SK-N-SH (cell line): ENCODE measurements at regions not wholly inside any gene's neighbourhood (a gene's known extent, or its start where the extent isn't known, plus 50 kb on each side); places are given as distances from the start of the nearest gene placed in this dataset.

Experiments used
- CTCF ChIA-PET: fragments of 300-600, 350-600 bp; formaldehyde crosslinking; extraction: SDS; loops from one replicate; lab custom pipeline; 2021; lab: Yijun Ruan, JAX
- POLR2A ChIA-PET: fragments of 350-600 bp; sonication (Branson Sonifier 250); formaldehyde crosslinking; extraction: SDS; loops from one replicate; lab custom pipeline; 2020; ENCODE audit warnings: antibody characterized with exemption, inconsistent platforms; lab: Yijun Ruan, JAX
- DNase-seq: peaks from one replicate; pipeline ENCODE4 v3.0.0; 2012
- H2AFZ ChIP-seq: fragments of 200-600 bp; sonication (generic); 2 replicates; pipeline ENCODE4 v1.8.1; 2016; ENCODE audit warnings: antibody characterized with exemption, mild to moderate bottlenecking, low read depth
- H3F3A ChIP-seq: fragments of 200-600 bp; sonication (generic); replicated peaks from 2 replicates; pipeline ENCODE3; 2016; ENCODE audit warnings: antibody characterized with exemption, mild to moderate bottlenecking; ENCODE audit not compliant: insufficient read depth
- H3K27ac ChIP-seq, 2 experiments: fragments of 200-500 bp in 1 of 2; fragments of 200-600 bp in 1 of 2; sonication (Bioruptor generic) in 1 of 2; sonication (generic), shearing (Covaris generic) in 1 of 2; 2 replicates each; pipeline versions ENCODE4 v1.5.1 to v1.6.1; 2014 to 2016; ENCODE audit warnings: low read depth in 2 of 2, inconsistent platforms in 1 of 2, low read length in 1 of 2, mild to moderate bottlenecking in 1 of 2, mixed read lengths in 1 of 2
- H3K27me3 ChIP-seq: fragments of 200-600 bp; sonication (generic), shearing (Covaris generic); 2 replicates; pipeline ENCODE4 v1.6.1; 2016; ENCODE audit warnings: mixed run types; ENCODE audit not compliant: insufficient read depth
- H3K36me3 ChIP-seq, 2 experiments: fragments of 200-500 bp in 1 of 2; fragments of 200-600 bp in 1 of 2; sonication (Bioruptor generic) in 1 of 2; sonication (generic) in 1 of 2; replicated peaks in 1 of 2; 2 replicates each; pipeline versions ENCODE3 to v1.5.1; 2014 to 2016; ENCODE audit warnings: low read length in 1 of 2, mild to moderate bottlenecking in 1 of 2; ENCODE audit not compliant: insufficient read depth in 2 of 2, control insufficient read depth in 1 of 2
- H3K4me1 ChIP-seq, 2 experiments: fragments of 200-500 bp in 1 of 2; fragments of 200-600 bp in 1 of 2; sonication (Bioruptor generic) in 1 of 2; sonication (generic), shearing (Covaris generic) in 1 of 2; 2 replicates each; pipeline versions ENCODE4 v1.5.1 to v1.6.1; 2014 to 2016; ENCODE audit warnings: low read depth in 1 of 2, low read length in 1 of 2, mixed run types in 1 of 2; ENCODE audit not compliant: insufficient read depth in 2 of 2, control insufficient read depth in 1 of 2
- H3K4me2 ChIP-seq: fragments of 200-600 bp; sonication (generic), shearing (Covaris generic); 2 replicates; pipeline ENCODE4 v1.6.1; 2017; ENCODE audit warnings: mixed run types
- H3K4me3 ChIP-seq, 2 experiments: fragments of 200-500 bp in 1 of 2; fragments of 200-600 bp in 1 of 2; sonication (Bioruptor generic) in 1 of 2; sonication (generic), shearing (Covaris generic) in 1 of 2; 2 replicates each; pipeline versions ENCODE4 v1.5.1 to v1.8.1; 2014 to 2016; ENCODE audit warnings: low read depth in 2 of 2, inconsistent platforms in 1 of 2, low read length in 1 of 2, mild to moderate bottlenecking in 1 of 2, mixed read lengths in 1 of 2, moderate library complexity in 1 of 2
- H3K79me2 ChIP-seq: fragments of 200-600 bp; sonication (generic); 2 replicates; pipeline ENCODE4 v1.8.1; 2017; ENCODE audit warnings: mild to moderate bottlenecking; ENCODE audit not compliant: insufficient read depth
- H3K9ac ChIP-seq: fragments of 200-600 bp; sonication (generic); 2 replicates; pipeline ENCODE4 v1.6.1; 2017; ENCODE audit warnings: mixed run types
- H3K9me2 ChIP-seq: fragments of 200-600 bp; sonication (generic); 2 replicates; pipeline ENCODE4 v1.6.1; 2017; ENCODE audit warnings: mixed run types
- H3K9me3 ChIP-seq: fragments of 200-600 bp; sonication (generic); 2 replicates; pipeline ENCODE4 v1.6.1; 2017; ENCODE audit warnings: mixed run types, mild to moderate bottlenecking, moderate library complexity
- H4K20me1 ChIP-seq: fragments of 200-600 bp; sonication (generic); 2 replicates; pipeline ENCODE4 v1.6.1; 2017; ENCODE audit warnings: mild to moderate bottlenecking, mixed run types; ENCODE audit not compliant: insufficient read depth
- CHD2 ChIP-seq: fragments of 150-350 bp; IDR thresholded peaks from 2 replicates; pipeline ENCODE4 v1.6.1; 2018; ENCODE audit warnings: low read length; ENCODE audit not compliant: partially characterized antibody
- EZH2phosphoT487 ChIP-seq: fragments of 200-600 bp; sonication (generic); IDR thresholded peaks from 2 replicates; pipeline ENCODE4 v1.6.1; 2017; ENCODE audit warnings: low read depth, mixed run types, mild to moderate bottlenecking, antibody characterized with exemption, moderate library complexity, borderline replicate concordance
- FOXJ3 ChIP-seq: sonication (generic); formaldehyde crosslinking; IDR thresholded peaks from 2 replicates; pipeline ENCODE4 v1.5.1; 2020; ENCODE audit warnings: mild to moderate bottlenecking, missing genetic modification reagents
- FOXM1 ChIP-seq: IDR thresholded peaks from 2 replicates; pipeline ENCODE4 v1.4.0; 2012; ENCODE audit warnings: low read depth, mild to moderate bottlenecking
- GABPA ChIP-seq: IDR thresholded peaks from 2 replicates; pipeline ENCODE4 v1.4.0; 2012; ENCODE audit warnings: low read depth, mild to moderate bottlenecking
- GATA2 ChIP-seq: sonication (generic); formaldehyde crosslinking; IDR thresholded peaks from 2 replicates; pipeline ENCODE4 v1.5.0; 2020; ENCODE audit warnings: mild to moderate bottlenecking, missing genetic modification reagents
- JUND ChIP-seq: IDR thresholded peaks from 2 replicates; pipeline ENCODE4 v1.4.0; 2012
- MEF2A ChIP-seq: IDR thresholded peaks from 2 replicates; pipeline ENCODE4 v1.4.0; 2012; ENCODE audit warnings: low read depth, borderline replicate concordance
- RCOR1 ChIP-seq: fragments of 150-350 bp; IDR thresholded peaks from 2 replicates; pipeline ENCODE4 v1.6.1; 2017; ENCODE audit warnings: antibody characterized with exemption, low read length
- SIN3A ChIP-seq: IDR thresholded peaks from 2 replicates; pipeline ENCODE4 v1.6.1; 2012; ENCODE audit warnings: low read depth, mild to moderate bottlenecking, low read length, moderate library complexity, borderline replicate concordance
- SMC3 ChIP-seq: IDR thresholded peaks from 2 replicates; pipeline ENCODE4 v1.6.1; 2012; ENCODE audit warnings: low read depth, low read length, improper control_type of control experiment
- YY1 ChIP-seq: IDR thresholded peaks from 2 replicates; pipeline ENCODE4 v1.4.0; 2012; ENCODE audit warnings: low read depth, mild to moderate bottlenecking
- WGBS: methylation state at CpG from one replicate; pipeline ENCODE4 v1.1.6; 2017; ENCODE audit warnings: low lambda C conversion rate; 5-methylcytosine and 5-hydroxymethylcytosine counted together
- TF ChIP-seq, protein P1 (sequence below): fragments of 150-350 bp; IDR thresholded peaks from 2 replicates; pipeline ENCODE4 v1.6.1; 2017; ENCODE audit warnings: antibody characterized with exemption, low read length, low read depth, borderline replicate concordance
- TF ChIP-seq, protein P2 (sequence below): IDR thresholded peaks from 2 replicates; pipeline ENCODE4 v1.4.0; 2012; ENCODE audit warnings: low read depth, borderline replicate concordance
- TF ChIP-seq, protein P3 (sequence below): IDR thresholded peaks from 2 replicates; pipeline ENCODE4 v1.4.0; 2012; ENCODE audit warnings: low read depth, borderline replicate concordance
- TF ChIP-seq, protein P4 (sequence below): IDR thresholded peaks from 2 replicates; pipeline ENCODE4 v1.6.1; 2012; ENCODE audit warnings: mild to moderate bottlenecking, low read depth, low read length, moderate library complexity

DNA sequence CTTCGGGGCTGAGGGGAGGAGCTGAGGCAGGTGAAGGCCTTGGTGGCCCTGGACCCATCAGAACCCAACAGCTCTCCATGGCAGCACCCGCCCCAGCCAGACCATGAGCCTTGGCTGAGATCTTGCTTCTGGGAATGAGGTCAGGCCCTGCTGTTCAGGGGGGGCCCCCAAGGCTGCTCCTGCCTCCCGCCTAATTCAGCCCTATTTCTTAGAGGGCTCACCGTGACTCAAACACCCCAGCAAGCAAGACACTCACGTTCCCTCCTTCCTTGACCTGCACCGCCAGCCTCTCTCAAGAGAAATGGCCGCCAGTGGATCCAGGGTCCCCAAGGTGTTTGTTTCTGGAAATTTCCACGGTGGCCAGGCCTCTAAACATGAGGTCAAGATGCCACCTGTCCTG is 61.4 kb upstream of the PPP1R26 start:
- ChIA-PET POLR2A (no interaction called here), CTCF (interaction anchor here (1.6 kb wide), 1 partner anchor 639 kb away, joined by 4 read pairs; no protein-coding TSS in a partner anchor)
- no peak for DNase-seq
- no peaks in the 10 kb centered on the region for H3K79me2 ChIP-seq
- no peak overlapping the region for H3K27ac ChIP-seq
- WGBS: 41% methylated on average over 5 of the region's 8 CpGs
- H3K4me2 ChIP-seq: no peak overlapping the region
- no peak overlapping the region for H3K9ac ChIP-seq
- TF ChIP-seq RCOR1: no peak
- no peak for TF ChIP-seq MEF2A
- TF ChIP-seq, protein P1, sequence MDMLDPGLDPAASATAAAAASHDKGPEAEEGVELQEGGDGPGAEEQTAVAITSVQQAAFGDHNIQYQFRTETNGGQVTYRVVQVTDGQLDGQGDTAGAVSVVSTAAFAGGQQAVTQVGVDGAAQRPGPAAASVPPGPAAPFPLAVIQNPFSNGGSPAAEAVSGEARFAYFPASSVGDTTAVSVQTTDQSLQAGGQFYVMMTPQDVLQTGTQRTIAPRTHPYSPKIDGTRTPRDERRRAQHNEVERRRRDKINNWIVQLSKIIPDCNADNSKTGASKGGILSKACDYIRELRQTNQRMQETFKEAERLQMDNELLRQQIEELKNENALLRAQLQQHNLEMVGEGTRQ: no peak
- TF ChIP-seq FOXJ3: no peak
- TF ChIP-seq FOXM1: no peak
- no peak for TF ChIP-seq YY1
- TF ChIP-seq, protein P2, sequence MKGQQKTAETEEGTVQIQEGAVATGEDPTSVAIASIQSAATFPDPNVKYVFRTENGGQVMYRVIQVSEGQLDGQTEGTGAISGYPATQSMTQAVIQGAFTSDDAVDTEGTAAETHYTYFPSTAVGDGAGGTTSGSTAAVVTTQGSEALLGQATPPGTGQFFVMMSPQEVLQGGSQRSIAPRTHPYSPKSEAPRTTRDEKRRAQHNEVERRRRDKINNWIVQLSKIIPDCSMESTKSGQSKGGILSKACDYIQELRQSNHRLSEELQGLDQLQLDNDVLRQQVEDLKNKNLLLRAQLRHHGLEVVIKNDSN: no peak
- TF ChIP-seq, protein P3, sequence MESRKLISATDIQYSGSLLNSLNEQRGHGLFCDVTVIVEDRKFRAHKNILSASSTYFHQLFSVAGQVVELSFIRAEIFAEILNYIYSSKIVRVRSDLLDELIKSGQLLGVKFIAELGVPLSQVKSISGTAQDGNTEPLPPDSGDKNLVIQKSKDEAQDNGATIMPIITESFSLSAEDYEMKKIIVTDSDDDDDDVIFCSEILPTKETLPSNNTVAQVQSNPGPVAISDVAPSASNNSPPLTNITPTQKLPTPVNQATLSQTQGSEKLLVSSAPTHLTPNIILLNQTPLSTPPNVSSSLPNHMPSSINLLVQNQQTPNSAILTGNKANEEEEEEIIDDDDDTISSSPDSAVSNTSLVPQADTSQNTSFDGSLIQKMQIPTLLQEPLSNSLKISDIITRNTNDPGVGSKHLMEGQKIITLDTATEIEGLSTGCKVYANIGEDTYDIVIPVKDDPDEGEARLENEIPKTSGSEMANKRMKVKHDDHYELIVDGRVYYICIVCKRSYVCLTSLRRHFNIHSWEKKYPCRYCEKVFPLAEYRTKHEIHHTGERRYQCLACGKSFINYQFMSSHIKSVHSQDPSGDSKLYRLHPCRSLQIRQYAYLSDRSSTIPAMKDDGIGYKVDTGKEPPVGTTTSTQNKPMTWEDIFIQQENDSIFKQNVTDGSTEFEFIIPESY: no peak
- no peak for TF ChIP-seq GABPA
- no peak for TF ChIP-seq SIN3A
- TF ChIP-seq CHD2: no peak
- TF ChIP-seq, protein P4, sequence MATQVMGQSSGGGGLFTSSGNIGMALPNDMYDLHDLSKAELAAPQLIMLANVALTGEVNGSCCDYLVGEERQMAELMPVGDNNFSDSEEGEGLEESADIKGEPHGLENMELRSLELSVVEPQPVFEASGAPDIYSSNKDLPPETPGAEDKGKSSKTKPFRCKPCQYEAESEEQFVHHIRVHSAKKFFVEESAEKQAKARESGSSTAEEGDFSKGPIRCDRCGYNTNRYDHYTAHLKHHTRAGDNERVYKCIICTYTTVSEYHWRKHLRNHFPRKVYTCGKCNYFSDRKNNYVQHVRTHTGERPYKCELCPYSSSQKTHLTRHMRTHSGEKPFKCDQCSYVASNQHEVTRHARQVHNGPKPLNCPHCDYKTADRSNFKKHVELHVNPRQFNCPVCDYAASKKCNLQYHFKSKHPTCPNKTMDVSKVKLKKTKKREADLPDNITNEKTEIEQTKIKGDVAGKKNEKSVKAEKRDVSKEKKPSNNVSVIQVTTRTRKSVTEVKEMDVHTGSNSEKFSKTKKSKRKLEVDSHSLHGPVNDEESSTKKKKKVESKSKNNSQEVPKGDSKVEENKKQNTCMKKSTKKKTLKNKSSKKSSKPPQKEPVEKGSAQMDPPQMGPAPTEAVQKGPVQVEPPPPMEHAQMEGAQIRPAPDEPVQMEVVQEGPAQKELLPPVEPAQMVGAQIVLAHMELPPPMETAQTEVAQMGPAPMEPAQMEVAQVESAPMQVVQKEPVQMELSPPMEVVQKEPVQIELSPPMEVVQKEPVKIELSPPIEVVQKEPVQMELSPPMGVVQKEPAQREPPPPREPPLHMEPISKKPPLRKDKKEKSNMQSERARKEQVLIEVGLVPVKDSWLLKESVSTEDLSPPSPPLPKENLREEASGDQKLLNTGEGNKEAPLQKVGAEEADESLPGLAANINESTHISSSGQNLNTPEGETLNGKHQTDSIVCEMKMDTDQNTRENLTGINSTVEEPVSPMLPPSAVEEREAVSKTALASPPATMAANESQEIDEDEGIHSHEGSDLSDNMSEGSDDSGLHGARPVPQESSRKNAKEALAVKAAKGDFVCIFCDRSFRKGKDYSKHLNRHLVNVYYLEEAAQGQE: no peak
- no peak for TF ChIP-seq EZH2phosphoT487
- no peak for TF ChIP-seq SMC3
- no peak for TF ChIP-seq JUND
- no peak for TF ChIP-seq GATA2 (CRISPR knock-in tag)
- H4K20me1 ChIP-seq: no peaks in the 10 kb centered on the region
- H2AFZ ChIP-seq: no peak overlapping the region
- H3K4me3 ChIP-seq: no peak overlapping the region
- H3K27me3 ChIP-seq: no peaks in the 10 kb centered on the region
- no peaks in the 10 kb centered on the region for H3K36me3 ChIP-seq
- H3F3A ChIP-seq: no peaks in the 10 kb centered on the region
- no peaks in the 10 kb centered on the region for H3K4me1 ChIP-seq
- H3K9me2 ChIP-seq: no peaks in the 10 kb centered on the region
- H3K9me3 ChIP-seq: no peaks in the 10 kb centered on the region
